Activated CD4-positive, alpha-beta memory T cell treated with anti-CD3 and anti-CD28 coated beads, Interleukin-2, amount 10 ng/mL, durations not matched to agents 7 days and 5 days (primary cell): ENCODE measurements at regions not wholly inside any gene's neighbourhood (a gene's known extent, or its start where the extent isn't known, plus 50 kb on each side); places are given as distances from the start of the nearest gene placed in this dataset.
"Not testable (repeated sequence)": the region's sequence is repeated elsewhere in the genome, so short reads cannot be mapped to it uniquely, and the experiment has no call there.

Source experiments
- CTCF ChIA-PET: fragments of 350-600 bp; sonication (Branson Sonifier 250); formaldehyde crosslinking; loops from one replicate; lab custom pipeline; 2021; ENCODE audit warnings: antibody characterized with exemption, inconsistent platforms; lab: Charles Lee
- POLR2A ChIA-PET: fragments of 350-600 bp; sonication (Branson Sonifier 250); formaldehyde crosslinking; loops from one replicate; lab custom pipeline; 2021; ENCODE audit warnings: antibody characterized with exemption; lab: Charles Lee
- DNase-seq: peaks from one replicate; pipeline ENCODE4 v3.0.0-alpha.2; 2020
- H3K27ac Mint-ChIP-seq: one replicate; pipeline ENCODE4 v1.8.0; 2021; ENCODE audit warnings: mild to moderate bottlenecking, mixed read lengths
- H3K27me3 Mint-ChIP-seq: one replicate; pipeline ENCODE4 v1.8.0; 2021; ENCODE audit warnings: mixed read lengths
- H3K36me3 Mint-ChIP-seq: one replicate; pipeline ENCODE4 v1.8.0; 2021; ENCODE audit warnings: low read depth, mixed read lengths
- H3K4me1 Mint-ChIP-seq: one replicate; pipeline ENCODE4 v1.8.0; 2021; ENCODE audit warnings: mixed read lengths
- H3K4me3 Mint-ChIP-seq: one replicate; pipeline ENCODE4 v1.8.0; 2021; ENCODE audit warnings: mild to moderate bottlenecking, mixed read lengths
- H3K9me3 Mint-ChIP-seq: one replicate; pipeline ENCODE4 v1.8.0; 2021; ENCODE audit warnings: mixed read lengths

DNA sequence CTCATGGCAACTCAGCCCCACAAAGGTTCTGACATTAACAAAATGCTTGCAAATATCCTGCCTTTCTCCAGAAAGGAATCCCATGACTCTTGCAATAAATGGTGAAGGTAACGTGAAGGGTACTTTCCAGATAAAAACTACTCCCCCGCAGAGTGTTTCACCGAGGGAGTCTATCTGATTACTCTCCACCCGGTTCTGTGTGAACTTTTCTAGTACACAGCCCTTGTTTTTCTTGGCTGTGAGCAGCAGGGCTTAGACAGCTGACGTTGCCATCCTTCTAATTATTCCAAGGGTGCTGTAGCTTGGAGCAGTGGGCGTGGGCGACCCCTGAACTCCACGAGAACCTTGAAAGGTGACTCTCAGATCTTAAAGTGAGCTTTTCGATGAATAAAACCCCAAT, 276.0 kb upstream of the IRX4 start:
- Mint-ChIP-seq H3K9me3 (no peaks in the 10 kb centered on the region), H3K27me3 (no peaks in the 10 kb centered on the region), H3K36me3 (no peaks in the 10 kb centered on the region), H3K4me3 (no peak overlapping the region), H3K27ac (no peak overlapping the region), H3K4me1 (no peaks in the 10 kb centered on the region)
- ChIA-PET POLR2A (no interaction called here), CTCF (no interaction called here)
- no peak for DNase-seq

DNA sequence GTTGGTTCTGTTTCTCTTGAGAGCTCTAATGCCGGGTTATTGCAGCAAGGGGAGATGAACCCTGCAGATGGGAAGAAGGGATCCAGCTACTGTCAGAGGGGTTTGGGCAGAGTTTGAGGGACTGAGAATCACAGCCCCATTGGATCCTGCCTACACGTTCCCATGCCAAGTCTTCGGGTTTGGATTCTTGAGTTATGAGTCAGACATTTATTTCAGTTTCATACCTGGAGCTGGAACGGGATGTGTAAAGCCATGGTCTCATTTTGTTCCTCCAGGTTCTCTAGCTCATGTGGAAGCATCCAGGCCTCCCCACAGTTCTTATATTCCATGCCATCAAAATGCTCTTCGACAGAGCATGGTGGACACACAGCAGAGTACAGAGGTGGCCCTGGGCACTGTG, 275.4 kb upstream of the IRX4 start:
- ChIA-PET POLR2A (no interaction called here), CTCF (no interaction called here)
- no peak overlapping the region for H3K4me3 Mint-ChIP-seq
- H3K36me3 Mint-ChIP-seq, result no peaks in the 10 kb centered on the region
- no peaks in the 10 kb centered on the region for H3K27me3 Mint-ChIP-seq
- H3K9me3 Mint-ChIP-seq, result no peaks in the 10 kb centered on the region
- H3K4me1 Mint-ChIP-seq, result no peaks in the 10 kb centered on the region
- DNase-seq, result no peak
- H3K27ac Mint-ChIP-seq, result no peak overlapping the region

DNA sequence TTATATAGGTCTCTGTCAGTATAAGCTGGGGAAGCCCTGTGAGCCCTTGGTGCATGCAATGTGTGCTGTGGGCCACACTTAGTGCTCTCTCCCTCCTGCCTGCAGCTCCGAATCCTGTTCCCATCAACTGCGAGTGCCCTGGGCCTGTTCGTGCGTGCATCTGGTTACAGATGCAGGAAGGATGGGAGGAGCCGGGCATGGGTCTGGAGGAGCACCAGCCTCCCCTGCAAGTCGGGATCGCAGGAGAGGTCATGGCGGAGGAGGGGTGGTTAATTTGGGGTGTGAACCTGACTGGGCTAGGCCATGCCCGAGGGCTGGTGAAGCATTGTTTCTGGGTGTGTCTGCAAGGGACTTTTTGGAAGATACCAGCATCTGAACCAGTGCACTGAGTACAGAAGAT, 274.6 kb upstream of the IRX4 start:
- no peak overlapping the region for H3K4me3 Mint-ChIP-seq
- no peak for DNase-seq
- ChIA-PET POLR2A (no interaction called here), CTCF (no interaction called here)
- no peaks in the 10 kb centered on the region for H3K36me3 Mint-ChIP-seq
- H3K4me1 Mint-ChIP-seq, result no peaks in the 10 kb centered on the region
- H3K27me3 Mint-ChIP-seq, result no peaks in the 10 kb centered on the region
- no peaks in the 10 kb centered on the region for H3K9me3 Mint-ChIP-seq
- no peak overlapping the region for H3K27ac Mint-ChIP-seq

DNA sequence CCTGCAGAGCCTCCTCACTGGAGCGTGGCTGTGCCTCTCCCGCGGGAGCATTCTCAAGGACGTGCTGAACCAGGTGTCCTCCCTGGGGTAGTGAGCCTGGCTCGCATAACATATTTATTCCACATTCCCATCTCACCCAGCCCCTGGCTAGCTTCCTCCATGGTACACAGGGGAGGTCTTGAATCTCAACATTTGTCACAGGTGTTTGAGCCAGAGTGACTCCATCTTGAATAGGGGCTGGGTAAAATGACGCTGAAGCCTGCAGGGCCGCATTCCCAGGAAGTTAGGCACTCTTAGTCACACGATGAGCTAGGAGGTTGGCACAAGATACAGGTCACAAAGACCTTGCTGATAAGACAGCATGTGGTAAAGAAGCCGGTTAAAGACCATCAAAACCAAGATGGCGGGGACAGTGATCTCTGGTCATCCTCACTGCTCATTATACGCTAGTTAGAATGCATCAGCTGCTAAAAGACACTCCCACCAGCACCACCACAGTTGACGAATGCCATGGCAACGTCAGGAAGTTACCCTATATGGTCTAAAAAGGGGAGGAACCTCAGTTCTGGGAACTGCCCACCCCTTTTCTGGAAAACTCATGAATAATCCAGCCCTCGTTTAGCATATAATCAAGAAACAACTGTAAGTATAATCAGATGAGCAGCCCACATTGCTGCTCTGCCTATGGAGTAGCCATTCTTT, 273.8 kb upstream of the IRX4 start:
- Mint-ChIP-seq H3K36me3 (no peaks in the 10 kb centered on the region), H3K4me1 (no peaks in the 10 kb centered on the region), H3K9me3 (no peaks in the 10 kb centered on the region), H3K4me3 (no peak overlapping the region), H3K27me3 (no peaks in the 10 kb centered on the region), H3K27ac (no peak overlapping the region)
- POLR2A ChIA-PET, result no interaction called here
- CTCF ChIA-PET, result no interaction called here
- DNase-seq, result no peak

DNA sequence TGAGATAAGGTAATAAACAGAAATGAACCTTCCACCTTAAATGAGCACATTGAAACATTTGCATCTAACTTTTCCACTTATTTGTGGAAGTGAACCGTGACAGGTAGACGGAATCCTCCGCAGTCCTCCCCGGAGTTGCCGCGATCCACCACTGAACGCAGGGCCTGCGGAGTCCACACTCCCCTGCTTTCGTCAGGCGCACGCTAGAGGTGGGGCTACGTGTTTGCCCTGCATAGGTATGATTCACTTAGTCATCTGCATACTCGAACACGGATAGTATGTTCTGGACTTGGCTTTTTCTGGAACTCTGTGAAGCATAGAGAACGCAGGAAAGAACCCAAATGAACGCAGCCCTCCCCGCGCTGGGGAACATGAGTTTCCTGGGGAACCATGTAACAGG, 272.8 kb upstream of the IRX4 start:
- CTCF ChIA-PET, result no interaction called here
- POLR2A ChIA-PET, result no interaction called here
- no peak for DNase-seq
- H3K27ac Mint-ChIP-seq, result no peak overlapping the region
- H3K36me3 Mint-ChIP-seq, result no peaks in the 10 kb centered on the region
- no peak overlapping the region for H3K4me3 Mint-ChIP-seq
- H3K4me1 Mint-ChIP-seq, result no peaks in the 10 kb centered on the region
- H3K27me3 Mint-ChIP-seq, result no peaks in the 10 kb centered on the region
- no peaks in the 10 kb centered on the region for H3K9me3 Mint-ChIP-seq

DNA sequence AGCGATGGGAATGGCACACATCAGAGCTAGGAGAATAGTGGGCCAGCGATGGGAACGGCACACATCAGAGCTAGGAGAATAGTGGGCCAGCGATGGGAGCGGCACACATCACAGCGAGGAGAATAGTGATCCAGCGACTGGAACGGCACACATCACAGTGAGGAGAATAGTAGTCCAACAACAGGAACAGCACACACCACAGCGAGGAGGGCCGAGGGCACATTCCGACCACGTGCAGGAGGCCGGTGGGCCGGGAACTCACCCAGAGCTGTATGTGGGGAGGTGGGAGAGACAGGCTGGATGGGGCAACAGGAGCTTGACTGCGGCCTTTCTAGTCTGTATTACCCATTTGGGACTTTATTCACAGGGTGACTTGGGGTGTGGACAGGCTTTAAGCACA, 271.1 kb upstream of the IRX4 start:
- no peaks in the 10 kb centered on the region for H3K9me3 Mint-ChIP-seq
- no peaks in the 10 kb centered on the region for H3K27me3 Mint-ChIP-seq
- H3K36me3 Mint-ChIP-seq, result no peaks in the 10 kb centered on the region
- no peak overlapping the region for H3K4me3 Mint-ChIP-seq
- POLR2A ChIA-PET, result no interaction called here
- H3K4me1 Mint-ChIP-seq, result no peaks in the 10 kb centered on the region
- CTCF ChIA-PET, result no interaction called here
- H3K27ac Mint-ChIP-seq, result no peak overlapping the region
- no peak for DNase-seq

DNA sequence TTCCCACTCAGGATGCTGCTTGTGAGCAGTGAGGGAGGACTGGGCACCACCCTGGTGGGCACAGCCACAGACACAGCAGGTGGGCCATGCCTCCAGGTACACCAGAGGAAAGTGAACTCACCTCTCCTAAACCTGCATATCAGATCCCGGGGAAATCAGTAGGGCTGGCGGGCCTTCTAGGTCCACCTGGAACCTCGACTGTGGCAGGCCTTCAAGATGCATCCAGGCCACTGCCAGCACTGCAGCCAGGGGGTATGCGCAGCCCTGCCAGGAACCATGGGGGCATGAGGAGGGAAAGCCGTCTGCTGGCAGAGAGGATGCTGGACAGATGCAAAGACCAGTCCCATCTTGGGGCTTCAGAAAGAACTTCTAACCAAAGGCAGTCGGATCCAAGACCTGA, 270.6 kb upstream of the IRX4 start:
- POLR2A ChIA-PET, result no interaction called here
- no peak overlapping the region for H3K4me3 Mint-ChIP-seq

DNA sequence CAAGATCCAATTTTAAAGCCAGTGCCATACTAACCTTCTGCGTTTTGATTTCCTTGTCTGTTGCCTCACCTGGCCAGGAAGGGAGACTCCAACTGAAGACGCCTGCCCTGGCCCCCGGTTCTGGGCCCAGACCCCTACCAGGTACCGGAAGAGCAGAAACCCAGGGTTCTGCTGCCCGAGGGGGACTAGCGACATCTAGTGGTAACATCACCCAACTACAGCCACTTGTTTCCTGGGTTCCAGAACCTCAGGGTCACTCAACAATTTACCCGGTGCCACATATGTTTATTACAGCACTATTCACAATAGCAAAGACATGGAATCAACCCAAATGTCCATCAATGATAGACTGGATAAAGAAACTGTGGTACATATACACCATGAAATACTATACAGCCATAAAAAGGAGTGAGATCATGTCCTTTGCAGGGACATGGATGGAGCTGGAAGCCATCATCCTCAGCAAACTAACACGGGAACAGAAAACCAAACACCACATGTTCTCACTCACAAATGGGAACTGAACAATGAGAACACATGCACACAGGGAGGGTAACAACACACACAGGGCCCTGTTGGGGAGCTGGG, 268.7 kb upstream of the IRX4 start:
- H3K27ac Mint-ChIP-seq, POLR2A ChIA-PET, H3K4me3 Mint-ChIP-seq, H3K27me3 Mint-ChIP-seq, H3K9me3 Mint-ChIP-seq, H3K36me3 Mint-ChIP-seq, H3K4me1 Mint-ChIP-seq: not testable (repeated sequence)
- CTCF ChIA-PET, result interaction anchor here (0.8 kb wide), 1 partner anchor 8 kb away, joined by 3 read pairs; no protein-coding TSS in a partner anchor
- peak; percentile 20 for DNase-seq

More for the DNA sequence above, 270.6 kb upstream of the IRX4 start:
- H3K27me3 Mint-ChIP-seq, result no peaks in the 10 kb centered on the region
- no peaks in the 10 kb centered on the region for H3K4me1 Mint-ChIP-seq
- no peaks in the 10 kb centered on the region for H3K36me3 Mint-ChIP-seq
- H3K9me3 Mint-ChIP-seq, result no peaks in the 10 kb centered on the region
- CTCF ChIA-PET, result no interaction called here
- H3K27ac Mint-ChIP-seq, result no peak overlapping the region
- DNase-seq, result no peak

DNA sequence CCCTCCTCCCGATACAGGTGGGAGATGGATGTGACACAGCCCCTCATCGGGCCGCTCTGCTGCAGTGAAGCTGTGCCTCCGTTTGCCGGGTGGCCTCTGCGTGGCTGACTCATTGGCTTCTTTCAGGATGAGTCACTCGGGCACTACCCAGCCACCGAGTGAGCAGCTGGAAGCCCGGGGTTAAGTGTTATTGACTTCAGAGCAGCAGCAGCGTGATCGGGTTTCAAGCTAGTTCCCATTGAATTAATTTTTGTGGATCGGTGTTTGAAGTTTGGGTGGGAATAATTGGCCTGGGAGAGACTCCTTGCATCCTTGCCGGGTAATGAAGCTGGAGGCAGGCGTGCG, 266.4 kb upstream of the IRX4 start:
- H3K36me3 Mint-ChIP-seq, result no peaks in the 10 kb centered on the region
- no peak overlapping the region for H3K27ac Mint-ChIP-seq
- ChIA-PET POLR2A (no interaction called here), CTCF (no interaction called here)
- DNase-seq, result no peak
- no peak overlapping the region for H3K4me3 Mint-ChIP-seq
- no peaks in the 10 kb centered on the region for H3K9me3 Mint-ChIP-seq
- no peaks in the 10 kb centered on the region for H3K4me1 Mint-ChIP-seq
- no peaks in the 10 kb centered on the region for H3K27me3 Mint-ChIP-seq

DNA sequence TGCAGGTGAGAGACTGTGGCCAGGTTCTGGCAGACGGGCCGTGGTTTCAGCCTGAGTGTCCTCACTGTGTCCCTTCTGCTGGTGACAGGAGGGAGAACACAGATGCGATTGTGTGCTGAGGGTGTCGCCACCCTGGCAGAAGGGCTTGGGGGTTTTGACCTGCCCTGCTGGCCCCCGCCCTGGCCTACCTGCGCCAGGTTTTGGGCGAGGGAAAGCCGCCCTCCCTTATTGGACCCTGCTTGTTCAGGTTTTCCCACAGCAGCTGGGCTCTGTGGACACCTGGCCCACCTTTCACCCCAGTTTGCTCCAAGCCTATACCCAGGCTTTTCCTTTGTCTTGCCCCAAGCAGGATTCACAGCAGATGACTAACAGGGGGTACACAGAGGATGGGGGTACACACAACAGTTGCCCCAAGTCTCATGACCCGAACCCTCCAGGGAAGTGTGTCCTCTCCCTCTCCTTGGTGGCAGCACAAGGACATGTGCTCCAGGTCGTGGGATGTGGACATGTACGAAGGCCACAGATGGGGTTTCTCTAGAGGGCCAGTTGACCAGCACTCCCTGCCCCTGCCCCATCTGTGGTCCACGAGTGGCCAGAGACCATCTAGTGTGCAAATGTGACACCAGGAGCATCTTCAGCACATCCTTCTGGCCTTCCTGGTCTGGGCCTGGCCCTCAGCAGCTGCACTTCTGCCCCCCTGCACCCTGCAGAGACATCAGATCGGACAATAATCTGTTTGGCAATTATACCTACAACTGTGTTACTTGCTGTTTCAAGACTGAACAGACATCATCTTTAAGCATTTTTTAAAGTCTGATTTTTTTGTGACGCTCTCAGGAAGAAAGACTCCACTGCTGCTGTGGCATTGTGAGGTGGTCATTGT, 265.8 kb upstream of the IRX4 start:
- no peaks in the 10 kb centered on the region for H3K36me3 Mint-ChIP-seq
- H3K27me3 Mint-ChIP-seq, result no peaks in the 10 kb centered on the region
- no peak overlapping the region for H3K27ac Mint-ChIP-seq
- ChIA-PET CTCF (interaction anchor here (0.6 kb wide), 1 partner anchor 40 kb away, joined by 3 read pairs; no protein-coding TSS in a partner anchor), POLR2A (no interaction called here)
- H3K9me3 Mint-ChIP-seq, result no peaks in the 10 kb centered on the region
- no peak overlapping the region for H3K4me3 Mint-ChIP-seq
- no peaks in the 10 kb centered on the region for H3K4me1 Mint-ChIP-seq
- DNase-seq, result no peak

DNA sequence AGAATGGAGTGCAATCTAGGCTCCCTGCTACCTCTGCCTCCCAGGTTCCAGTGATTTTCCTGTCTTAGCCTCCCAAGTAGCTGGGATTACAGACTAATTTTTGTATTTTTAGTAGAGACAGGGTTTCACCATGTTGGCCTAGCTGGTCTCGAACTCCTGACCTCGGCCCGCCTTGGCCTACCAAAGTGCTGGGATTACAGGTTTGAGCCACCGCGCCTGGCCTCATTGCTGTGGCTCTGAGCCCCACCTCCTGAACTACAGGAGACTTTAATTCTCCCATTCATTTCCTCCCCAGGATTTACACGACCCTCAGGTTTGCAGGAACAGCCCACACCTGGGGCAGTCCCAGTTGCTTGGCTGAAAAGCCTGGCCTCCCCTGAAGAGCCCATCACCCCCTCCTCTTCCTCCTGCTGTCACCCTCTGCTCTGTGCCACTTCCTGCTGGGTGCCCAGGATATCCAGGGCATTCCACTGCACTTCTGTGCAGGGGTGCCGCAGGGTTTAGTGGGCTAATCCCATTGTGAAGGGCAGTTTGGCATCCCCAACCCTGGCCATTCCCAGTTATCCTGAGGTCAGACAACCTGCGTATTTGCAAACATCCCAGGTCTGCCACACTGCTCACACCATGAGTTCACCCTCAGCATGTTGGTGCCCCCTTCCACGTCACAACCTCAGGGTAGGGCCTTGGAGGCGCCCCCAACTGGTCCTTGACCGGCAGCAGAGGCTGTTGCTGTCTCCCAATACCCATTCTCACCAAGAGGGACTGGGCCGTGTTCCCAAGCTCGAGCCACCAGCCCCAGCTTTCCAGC, 265.0 kb upstream of the IRX4 start:
- Mint-ChIP-seq H3K4me3 (no peak overlapping the region), H3K36me3 (no peaks in the 10 kb centered on the region), H3K27me3 (no peaks in the 10 kb centered on the region), H3K27ac (no peak overlapping the region), H3K9me3 (no peaks in the 10 kb centered on the region), H3K4me1 (no peaks in the 10 kb centered on the region)
- ChIA-PET POLR2A (no interaction called here), CTCF (interaction anchor here (0.6 to 0.7 kb wide), 2 partner anchors 41 to 70 kb away, joined by 3 read pairs; no protein-coding TSS in a partner anchor)
- no peak for DNase-seq

DNA sequence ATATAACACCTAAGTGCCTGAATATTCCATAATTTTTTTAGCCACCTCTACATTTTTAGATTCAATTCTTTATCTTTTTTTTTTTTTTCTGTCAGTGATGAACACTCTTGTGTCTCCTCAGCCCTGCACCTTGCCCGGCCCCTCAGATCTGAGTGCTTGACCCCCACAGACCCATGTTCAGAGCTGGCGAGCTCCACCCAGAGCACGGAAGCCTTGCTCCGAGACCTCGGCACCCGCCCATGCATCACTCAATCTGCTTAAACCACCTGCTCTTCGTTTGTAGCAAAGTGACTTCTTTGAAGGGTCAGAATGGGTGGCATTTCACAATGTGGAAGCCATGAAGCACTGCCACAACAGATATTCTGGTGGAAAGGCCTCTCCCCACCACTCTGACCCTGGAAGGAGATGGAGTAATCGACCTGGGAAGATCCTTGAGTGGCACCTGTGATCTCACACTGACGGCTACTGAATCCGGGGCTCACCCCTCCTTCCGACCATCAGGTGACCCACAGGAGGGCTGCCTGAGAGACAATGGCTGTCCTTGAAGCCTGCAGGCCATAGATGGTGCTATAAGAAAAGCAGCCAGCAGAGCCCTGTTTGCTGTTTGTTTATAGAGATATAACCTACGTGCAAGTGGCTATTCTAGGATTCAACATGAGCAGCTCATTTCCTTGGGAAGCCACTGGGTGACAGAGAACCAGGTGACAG, 261.1 kb upstream of the IRX4 start:
- H3K36me3 Mint-ChIP-seq, result no peaks in the 10 kb centered on the region
- no peak for DNase-seq
- no peak overlapping the region for H3K4me3 Mint-ChIP-seq
- H3K27ac Mint-ChIP-seq, result no peak overlapping the region
- ChIA-PET POLR2A (no interaction called here), CTCF (no interaction called here)
- H3K4me1 Mint-ChIP-seq, result no peaks in the 10 kb centered on the region
- no peaks in the 10 kb centered on the region for H3K9me3 Mint-ChIP-seq
- no peaks in the 10 kb centered on the region for H3K27me3 Mint-ChIP-seq
